ENCODE measurements at regions not wholly inside any gene's neighbourhood (a gene's known extent, or its start where the extent isn't known, plus 50 kb on each side); places are given as distances from the start of the nearest gene placed in this dataset.

- Histone ChIP-seq H3K9me3 (no peaks in the 10 kb centered on the region), H3K36me3 (no peaks in the 10 kb centered on the region), H3K27me3 (replicated peaks; ENCODE audit: insufficient read depth) (no peaks in the 10 kb centered on the region), H3K4me1 (replicated peaks) (no peaks in the 10 kb centered on the region), H3K27ac (no peak overlapping the region), H3K4me3 (no peak overlapping the region)
- TF ChIP-seq POLR2A (IDR thresholded peaks at IDR 0.05) (no peak), CTCF (IDR thresholded peaks at IDR 0.05) (no peak), POLR2AphosphoS5 (IDR thresholded peaks at IDR 0.05) (no peak)
- intact Hi-C loops (cut with DNase I) = no loop called here
- WGBS = 49% methylated on average over 6 of the region's 6 CpGs
- DNase-seq (ENCODE audit: low spot score) = no peak
Observed at GRCh38 chr9:20188616-20189369, 400.0 kb upstream of the SLC24A2 start.

- Histone ChIP-seq H3K4me3 (no peak overlapping the region), H3K27me3 (replicated peaks; ENCODE audit: insufficient read depth) (no peaks in the 10 kb centered on the region), H3K9me3 (no peaks in the 10 kb centered on the region), H3K27ac (no peak overlapping the region), H3K4me1 (replicated peaks) (no peaks in the 10 kb centered on the region), H3K36me3 (no peaks in the 10 kb centered on the region)
- no peak for DNase-seq (ENCODE audit: low spot score)
- TF ChIP-seq POLR2AphosphoS5 (IDR thresholded peaks at IDR 0.05) (no peak), CTCF (IDR thresholded peaks at IDR 0.05) (no peak), POLR2A (IDR thresholded peaks at IDR 0.05) (no peak)
- intact Hi-C loops (cut with DNase I) = no loop called here
- 80% methylated on average over 2 of the region's 2 CpGs for WGBS
Observed at GRCh38 chr9:20187318-20187717, 398.5 kb upstream of the SLC24A2 start.

- H3K9me3 ChIP-seq = no peaks in the 10 kb centered on the region
- H3K27ac ChIP-seq = no peak overlapping the region
- H3K4me1 ChIP-seq (replicated peaks) = no peaks in the 10 kb centered on the region
- H3K27me3 ChIP-seq (replicated peaks; ENCODE audit: insufficient read depth) = no peaks in the 10 kb centered on the region
- no peaks in the 10 kb centered on the region for H3K36me3 ChIP-seq
- TF ChIP-seq POLR2A (IDR thresholded peaks at IDR 0.05) = no peak
- TF ChIP-seq POLR2AphosphoS5 (IDR thresholded peaks at IDR 0.05) = no peak
- no peak for TF ChIP-seq CTCF (IDR thresholded peaks at IDR 0.05)
- H3K4me3 ChIP-seq = no peak overlapping the region
- intact Hi-C loops (cut with DNase I) = no loop called here
- DNase-seq (ENCODE audit: low spot score) = no peak
Observed at GRCh38 chr9:20186823-20187222, 398.0 kb upstream of the SLC24A2 start.

GRCh38 chr9:20186231-20186630, 397.4 kb upstream of the SLC24A2 start:
- intact Hi-C loops (cut with DNase I) = no loop called here
- no peak for DNase-seq (ENCODE audit: low spot score)
- H3K4me3 ChIP-seq = no peak overlapping the region
- no peak for TF ChIP-seq POLR2AphosphoS5 (IDR thresholded peaks at IDR 0.05)
- TF ChIP-seq CTCF (IDR thresholded peaks at IDR 0.05) = no peak
- TF ChIP-seq POLR2A (IDR thresholded peaks at IDR 0.05) = no peak
- no peaks in the 10 kb centered on the region for H3K4me1 ChIP-seq (replicated peaks)
- no peak overlapping the region for H3K27ac ChIP-seq
- H3K9me3 ChIP-seq = no peaks in the 10 kb centered on the region
- no peaks in the 10 kb centered on the region for H3K27me3 ChIP-seq (replicated peaks; ENCODE audit: insufficient read depth)
- no peaks in the 10 kb centered on the region for H3K36me3 ChIP-seq
- 91% methylated on average over 3 of the region's 3 CpGs for WGBS

- no peaks in the 10 kb centered on the region for H3K9me3 ChIP-seq
- intact Hi-C loops (cut with DNase I) = no loop called here
- TF ChIP-seq CTCF (IDR thresholded peaks at IDR 0.05) = no peak
- no peak for TF ChIP-seq POLR2A (IDR thresholded peaks at IDR 0.05)
- no peak for TF ChIP-seq POLR2AphosphoS5 (IDR thresholded peaks at IDR 0.05)
- H3K27me3 ChIP-seq (replicated peaks; ENCODE audit: insufficient read depth) = no peaks in the 10 kb centered on the region
- no peak overlapping the region for H3K27ac ChIP-seq
- DNase-seq (ENCODE audit: low spot score) = no peak
- H3K4me1 ChIP-seq (replicated peaks) = no peaks in the 10 kb centered on the region
- no peaks in the 10 kb centered on the region for H3K36me3 ChIP-seq
- no peak overlapping the region for H3K4me3 ChIP-seq
Observed at GRCh38 chr9:20184541-20184940, 395.7 kb upstream of the SLC24A2 start.

Measured in prostate gland (tissue), 2 donors.